Suprapubic skin (tissue), 3 donors: ENCODE measurements at regions not wholly inside any gene's neighbourhood (a gene's known extent, or its start where the extent isn't known, plus 50 kb on each side); places are given as distances from the start of the nearest gene placed in this dataset.

ENCODE experiments used
- CTCF ChIP-seq, 2 donors: fragments of 200-600 bp in 1 of 2; fragments of 450-650 bp in 1 of 2; sonication (generic) in 1 of 2; IDR thresholded peaks; one replicate each; pipeline ENCODE4 v1.5.1; 2016 to 2019; ENCODE audit warnings: antibody characterized with exemption in 2 of 2, mild to moderate bottlenecking in 1 of 2, moderate library complexity in 1 of 2
- POLR2A ChIP-seq, 2 donors: fragments of 450-650 bp; IDR thresholded peaks; one replicate each; pipeline ENCODE4 v1.6.1; 2017; ENCODE audit warnings: antibody characterized with exemption in 2 of 2, mild to moderate bottlenecking in 2 of 2, moderate library complexity in 2 of 2

GRCh38 chr5:165126598-165126997 is 1621.2 kb downstream of the MAT2B start:
- no peak for TF ChIP-seq CTCF (IDR thresholded peaks at IDR 0.05)
- TF ChIP-seq POLR2A (IDR thresholded peaks at IDR 0.05), result no peak
